AG09319 (cell line): ENCODE measurements at regions not wholly inside any gene's neighbourhood (a gene's known extent, or its start where the extent isn't known, plus 50 kb on each side); places are given as distances from the start of the nearest gene placed in this dataset.

ENCODE experiments used
- DNase-seq: peaks from one replicate; pipeline ENCODE4 v3.0.0-alpha.2; 2010; ENCODE audit warnings: low read depth; ENCODE audit errors: extremely low read depth
- CTCF ChIP-seq: IDR thresholded peaks from 2 replicates; pipeline ENCODE4 v1.5.1; 2011; ENCODE audit warnings: low read depth, mild to moderate bottlenecking, inconsistent platforms, low read length, moderate library complexity

GRCh38 chr9:86585422-86586143 lies 231.4 kb upstream of the TUT7 start:
- DNase-seq, result no peak
- no peak for TF ChIP-seq CTCF

GRCh38 chr9:86580688-86581087 lies 226.5 kb upstream of the TUT7 start:
- DNase-seq, result no peak
- no peak for TF ChIP-seq CTCF

GRCh38 chr9:86578722-86579121 lies 224.5 kb upstream of the TUT7 start:
- TF ChIP-seq CTCF, result no peak
- DNase-seq, result no peak

- no peak for TF ChIP-seq CTCF
- no peak for DNase-seq
Observed at GRCh38 chr9:86577420-86578333, 223.5 kb upstream of the TUT7 start.

GRCh38 chr9:86575825-86576525 lies 221.8 kb upstream of the TUT7 start:
- TF ChIP-seq CTCF, result no peak
- DNase-seq, result no peak

GRCh38 chr9:86575137-86575536 lies 220.9 kb upstream of the TUT7 start:
- no peak for DNase-seq
- TF ChIP-seq CTCF, result no peak
